ENCODE measurements at regions not wholly inside any gene's neighbourhood (a gene's known extent, or its start where the extent isn't known, plus 50 kb on each side); places are given as distances from the start of the nearest gene placed in this dataset.

DNA sequence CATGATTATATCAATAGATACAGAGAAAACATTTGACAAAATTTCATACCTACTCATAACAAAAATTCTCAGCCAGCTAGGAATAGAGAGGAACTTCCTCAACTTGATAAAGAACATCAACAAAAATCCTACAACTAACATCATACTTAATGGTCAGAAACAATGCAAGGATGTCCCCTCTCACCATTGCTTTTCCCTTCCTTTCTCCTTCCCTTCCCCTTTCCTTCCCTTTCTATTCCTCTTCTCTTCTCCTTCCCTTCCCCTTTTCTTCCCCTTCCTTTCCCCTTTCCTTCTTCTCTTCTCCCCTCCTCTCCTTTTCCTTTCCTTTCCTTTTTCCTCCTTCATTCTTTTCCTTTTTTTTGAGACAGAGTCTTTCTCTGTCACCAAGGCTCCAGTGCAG, 418.3 kb upstream of the B3GAT1 start:
- Histone ChIP-seq H3K27me3 (ENCODE audit: insufficient read depth, poor library complexity, severe bottlenecking) (no peaks in the 10 kb centered on the region), H3K36me3 (ENCODE audit: low read depth) (no peaks in the 10 kb centered on the region), H3K27ac (ENCODE audit: poor library complexity, severe bottlenecking) (no peak overlapping the region), H3K9me3 (ENCODE audit: severe bottlenecking) (no peaks in the 10 kb centered on the region), H3K4me3 (ENCODE audit: severe bottlenecking) (no peak overlapping the region), H3K4me1 (ENCODE audit: insufficient read depth, poor library complexity, severe bottlenecking) (no peaks in the 10 kb centered on the region)
- ATAC-seq (ENCODE audit: low read depth) (no peak), DNase-seq (ENCODE audit: low spot score) (no peak)
- TF ChIP-seq, protein P1, sequence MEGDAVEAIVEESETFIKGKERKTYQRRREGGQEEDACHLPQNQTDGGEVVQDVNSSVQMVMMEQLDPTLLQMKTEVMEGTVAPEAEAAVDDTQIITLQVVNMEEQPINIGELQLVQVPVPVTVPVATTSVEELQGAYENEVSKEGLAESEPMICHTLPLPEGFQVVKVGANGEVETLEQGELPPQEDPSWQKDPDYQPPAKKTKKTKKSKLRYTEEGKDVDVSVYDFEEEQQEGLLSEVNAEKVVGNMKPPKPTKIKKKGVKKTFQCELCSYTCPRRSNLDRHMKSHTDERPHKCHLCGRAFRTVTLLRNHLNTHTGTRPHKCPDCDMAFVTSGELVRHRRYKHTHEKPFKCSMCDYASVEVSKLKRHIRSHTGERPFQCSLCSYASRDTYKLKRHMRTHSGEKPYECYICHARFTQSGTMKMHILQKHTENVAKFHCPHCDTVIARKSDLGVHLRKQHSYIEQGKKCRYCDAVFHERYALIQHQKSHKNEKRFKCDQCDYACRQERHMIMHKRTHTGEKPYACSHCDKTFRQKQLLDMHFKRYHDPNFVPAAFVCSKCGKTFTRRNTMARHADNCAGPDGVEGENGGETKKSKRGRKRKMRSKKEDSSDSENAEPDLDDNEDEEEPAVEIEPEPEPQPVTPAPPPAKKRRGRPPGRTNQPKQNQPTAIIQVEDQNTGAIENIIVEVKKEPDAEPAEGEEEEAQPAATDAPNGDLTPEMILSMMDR (IDR thresholded peaks at IDR 0.05; ENCODE audit: poor library complexity, severe bottlenecking): no peak

DNA sequence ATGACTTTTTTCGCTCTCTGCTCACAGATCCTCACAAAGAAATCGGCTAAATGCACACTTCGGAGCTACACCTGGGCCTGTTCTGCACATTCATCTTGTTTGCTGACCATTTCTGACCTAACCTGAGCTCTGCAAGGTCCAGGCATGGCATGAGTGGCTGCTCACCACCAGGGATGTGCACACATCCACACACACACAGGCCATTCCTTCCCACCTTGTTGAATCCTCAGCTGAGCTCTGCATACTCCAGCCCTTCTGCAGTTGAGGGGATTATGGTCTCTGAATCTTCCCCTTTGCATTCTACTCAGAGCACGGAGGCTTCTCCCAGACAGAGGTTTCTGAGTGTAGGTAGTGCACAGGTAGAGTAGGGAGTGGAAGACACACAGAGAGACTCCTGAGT, 411.9 kb upstream of the B3GAT1 start:
- DNase-seq (ENCODE audit: low spot score) (no peak), ATAC-seq (ENCODE audit: low read depth) (no peak)
- peaks cover under 1% of the 10 kb centered on the region for H3K4me1 ChIP-seq (ENCODE audit: insufficient read depth, poor library complexity, severe bottlenecking)
- no peak overlapping the region for H3K4me3 ChIP-seq (ENCODE audit: severe bottlenecking)
- no peaks in the 10 kb centered on the region for H3K36me3 ChIP-seq (ENCODE audit: low read depth)
- no peaks in the 10 kb centered on the region for H3K27me3 ChIP-seq (ENCODE audit: insufficient read depth, poor library complexity, severe bottlenecking)
- H3K9me3 ChIP-seq (ENCODE audit: severe bottlenecking): no peaks in the 10 kb centered on the region
- TF ChIP-seq, protein P1 (IDR thresholded peaks at IDR 0.05; ENCODE audit: poor library complexity, severe bottlenecking): no peak
- H3K27ac ChIP-seq (ENCODE audit: poor library complexity, severe bottlenecking): no peak overlapping the region

DNA sequence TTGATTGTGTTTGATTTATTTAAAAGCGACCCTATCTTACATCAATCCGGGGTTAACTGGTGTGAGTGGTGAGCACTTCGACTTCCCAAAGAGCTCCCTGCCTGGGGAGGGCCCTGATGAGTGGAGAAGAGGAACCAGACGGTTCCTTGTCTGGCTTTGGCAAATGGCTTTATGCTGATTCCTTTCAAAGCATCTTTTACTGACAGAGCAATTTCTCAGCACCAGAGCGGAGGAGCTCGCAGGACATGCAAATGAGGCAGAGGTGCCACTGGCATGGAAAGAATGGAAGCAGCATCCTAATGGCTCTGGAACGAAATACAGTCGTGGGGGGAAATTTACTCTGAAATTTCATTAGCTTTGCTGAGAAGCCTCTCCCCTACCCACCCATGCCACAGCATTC, 410.9 kb upstream of the B3GAT1 start:
- ATAC-seq (ENCODE audit: low read depth): no peak
- H3K4me1 ChIP-seq (ENCODE audit: insufficient read depth, poor library complexity, severe bottlenecking): peaks cover 8% of the 10 kb centered on the region
- H3K27me3 ChIP-seq (ENCODE audit: insufficient read depth, poor library complexity, severe bottlenecking): no peaks in the 10 kb centered on the region
- H3K4me3 ChIP-seq (ENCODE audit: severe bottlenecking): no peak overlapping the region
- TF ChIP-seq, protein P1 (IDR thresholded peaks at IDR 0.05; ENCODE audit: poor library complexity, severe bottlenecking): no peak
- H3K27ac ChIP-seq (ENCODE audit: poor library complexity, severe bottlenecking): no peak overlapping the region
- no peaks in the 10 kb centered on the region for H3K9me3 ChIP-seq (ENCODE audit: severe bottlenecking)
- H3K36me3 ChIP-seq (ENCODE audit: low read depth): no peaks in the 10 kb centered on the region
- DNase-seq (ENCODE audit: low spot score): no peak

DNA sequence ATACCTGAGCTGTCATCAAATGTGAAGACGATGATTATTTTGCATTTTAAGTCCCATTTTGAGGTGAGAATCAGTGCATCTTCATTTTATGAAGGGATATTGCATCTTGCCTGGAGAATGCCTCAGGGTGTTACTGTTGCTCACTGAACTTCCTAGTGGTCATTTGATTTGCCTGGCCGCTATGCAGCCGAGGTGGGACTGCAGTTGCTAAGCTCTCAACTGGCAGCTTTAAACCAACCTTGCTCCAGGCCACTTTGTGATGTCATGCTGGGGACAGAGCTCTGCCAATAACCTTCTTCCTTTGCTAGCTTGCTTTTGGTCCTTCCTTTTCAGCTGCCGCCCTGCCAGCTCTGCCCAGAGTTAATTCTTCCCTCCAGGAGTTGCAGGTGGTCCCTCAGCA, 409.4 kb upstream of the B3GAT1 start:
- Histone ChIP-seq H3K27me3 (ENCODE audit: insufficient read depth, poor library complexity, severe bottlenecking) (no peaks in the 10 kb centered on the region), H3K27ac (ENCODE audit: poor library complexity, severe bottlenecking) (no peak overlapping the region), H3K36me3 (ENCODE audit: low read depth) (no peaks in the 10 kb centered on the region), H3K4me3 (ENCODE audit: severe bottlenecking) (no peak overlapping the region), H3K9me3 (ENCODE audit: severe bottlenecking) (no peaks in the 10 kb centered on the region), H3K4me1 (ENCODE audit: insufficient read depth, poor library complexity, severe bottlenecking) (peaks cover 8% of the 10 kb centered on the region)
- no peak for ATAC-seq (ENCODE audit: low read depth)
- TF ChIP-seq, protein P1 (IDR thresholded peaks at IDR 0.05; ENCODE audit: poor library complexity, severe bottlenecking): no peak
- DNase-seq (ENCODE audit: low spot score): no peak

DNA sequence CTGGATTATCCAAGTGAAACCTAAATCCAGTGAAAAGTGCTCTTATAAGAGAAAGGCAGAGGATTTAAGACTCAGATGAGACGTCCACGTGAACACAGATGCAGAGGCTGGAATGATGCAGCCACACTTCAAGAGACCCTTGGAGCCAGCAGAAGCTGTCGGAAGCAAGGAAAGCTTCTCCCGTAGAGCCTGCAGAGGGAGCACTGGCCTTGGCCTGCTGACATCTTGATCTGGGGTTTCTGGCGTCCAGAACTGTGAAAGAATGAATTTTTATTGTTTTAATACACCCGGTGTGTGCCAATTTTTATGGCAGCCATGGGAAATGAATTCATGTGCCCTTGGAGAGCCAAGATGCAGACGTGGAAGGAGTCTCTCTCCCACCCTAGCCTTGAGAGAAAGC, 407.0 kb upstream of the B3GAT1 start:
- ATAC-seq (ENCODE audit: low read depth): no peak
- peaks cover 8% of the 10 kb centered on the region for H3K4me1 ChIP-seq (ENCODE audit: insufficient read depth, poor library complexity, severe bottlenecking)
- H3K9me3 ChIP-seq (ENCODE audit: severe bottlenecking): no peaks in the 10 kb centered on the region
- no peaks in the 10 kb centered on the region for H3K36me3 ChIP-seq (ENCODE audit: low read depth)
- no peak overlapping the region for H3K4me3 ChIP-seq (ENCODE audit: severe bottlenecking)
- DNase-seq (ENCODE audit: low spot score): no peak
- H3K27ac ChIP-seq (ENCODE audit: poor library complexity, severe bottlenecking): no peak overlapping the region
- H3K27me3 ChIP-seq (ENCODE audit: insufficient read depth, poor library complexity, severe bottlenecking): no peaks in the 10 kb centered on the region
- TF ChIP-seq, protein P1 (IDR thresholded peaks at IDR 0.05; ENCODE audit: poor library complexity, severe bottlenecking): no peak
